ENCODE measurements at regions not wholly inside any gene's neighbourhood (a gene's known extent, or its start where the extent isn't known, plus 50 kb on each side); places are given as distances from the start of the nearest gene placed in this dataset.

GRCh38 chr4:183806341-183806740 is 98.8 kb upstream of the STOX2 start:
- DNase-seq (ENCODE audit: low read depth in 1 of 2, low spot score in 1 of 2) = no peak
- ATAC-seq = no peak
- 79% methylated on average over 10 of the region's 11 CpGs for WGBS (ENCODE audit: missing lambda C conversion rate)
- no peak for FAIRE-seq
- ChIA-PET POLR2A (no interaction called here), CTCF (no interaction called here)
- Histone ChIP-seq H3K4me2 (no peak overlapping the region), H3K4me3 (no peak overlapping the region), H3K9me3 (no peaks in the 10 kb centered on the region; the same call in 2 of the 3 replicates), H3K27ac (no peak overlapping the region), H3K4me1 (no peaks in the 10 kb centered on the region)
- TF ChIP-seq NPAS2 (CRISPR knock-in tag; IDR thresholded peaks at IDR 0.05; ENCODE audit: borderline replicate concordance) (no peak), USF2 (IDR thresholded peaks at IDR 0.05) (no peak), BHLHE40 (IDR thresholded peaks at IDR 0.05; ENCODE audit: low read depth, low read length) (no peak), MAX (IDR thresholded peaks at IDR 0.05) (no peak), JUN (IDR thresholded peaks at IDR 0.05) (no peak), KDM5A (IDR thresholded peaks at IDR 0.05) (no peak), GATA3 (IDR thresholded peaks at IDR 0.05; ENCODE audit: borderline replicate concordance) (no peak), JUNB (IDR thresholded peaks at IDR 0.05) (no peak), ZC3H11A (IDR thresholded peaks at IDR 0.05) (no peak), FOSL2 (IDR thresholded peaks at IDR 0.05) (no peak), FOSL2 (CRISPR knock-in tag; IDR thresholded peaks at IDR 0.05) (no peak), RAD21 (conservative IDR thresholded peaks at IDR 0.05 in 1 of 2, IDR thresholded peaks at IDR 0.05 in 1 of 2) (no peak)

- H3K27ac ChIP-seq = no peak overlapping the region
- H3K4me2 ChIP-seq = no peak overlapping the region
- ATAC-seq (no peak), DNase-seq (ENCODE audit: low read depth in 1 of 2, low spot score in 1 of 2) (no peak), FAIRE-seq (no peak)
- no peak for TF ChIP-seq FOSL2 (IDR thresholded peaks at IDR 0.05)
- TF ChIP-seq FOSL2 (CRISPR knock-in tag; IDR thresholded peaks at IDR 0.05) = no peak
- no peak for TF ChIP-seq CBX8 (IDR thresholded peaks at IDR 0.05)
- no peak for TF ChIP-seq CHD2 (IDR thresholded peaks at IDR 0.05; ENCODE audit: low read length, partially characterized antibody)
- H3K4me1 ChIP-seq = no peaks in the 10 kb centered on the region
- 77% methylated on average over 19 of the region's 19 CpGs for WGBS (ENCODE audit: missing lambda C conversion rate)
- POLR2A ChIA-PET = no interaction called here
- no peak overlapping the region for H3K4me3 ChIP-seq
- CTCF ChIA-PET = no interaction called here
- H3K9me3 ChIP-seq = no peaks in the 10 kb centered on the region; the same call in 2 of the 3 replicates
Measured at GRCh38 chr4:183807420-183808096, 97.5 kb upstream of the STOX2 start.

GRCh38 chr4:183808097-183808456 is 97.0 kb upstream of the STOX2 start:
- Histone ChIP-seq H3K4me2 (no peak overlapping the region), H3K9me3 (no peaks in the 10 kb centered on the region; the same call in 2 of the 3 replicates), H3K4me1 (no peaks in the 10 kb centered on the region), H3K27ac (no peak overlapping the region), H3K4me3 (no peak overlapping the region)
- DNase-seq (ENCODE audit: low read depth in 1 of 2, low spot score in 1 of 2) (no peak), FAIRE-seq (no peak), ATAC-seq (no peak)
- CTCF ChIA-PET = no interaction called here
- 86% methylated on average over 9 of the region's 9 CpGs for WGBS (ENCODE audit: missing lambda C conversion rate)
- POLR2A ChIA-PET = no interaction called here
- TF ChIP-seq NPAS2 (CRISPR knock-in tag; IDR thresholded peaks at IDR 0.05; ENCODE audit: borderline replicate concordance) (no peak), TP53 (CRISPR knock-in tag; IDR thresholded peaks at IDR 0.05) (no peak), GATA3 (IDR thresholded peaks at IDR 0.05; ENCODE audit: borderline replicate concordance) (no peak), CBX8 (IDR thresholded peaks at IDR 0.05) (no peak), PBX3 (IDR thresholded peaks at IDR 0.05) (no peak), EHF (CRISPR knock-in tag; IDR thresholded peaks at IDR 0.05) (no peak), KDM1A (IDR thresholded peaks at IDR 0.05; ENCODE audit: low read depth) (no peak), RNF2 (IDR thresholded peaks at IDR 0.05; ENCODE audit: borderline replicate concordance, low read depth) (no peak), RFX5 (IDR thresholded peaks at IDR 0.05) (no peak), HES2 (IDR thresholded peaks at IDR 0.05) (no peak), PHF8 (IDR thresholded peaks at IDR 0.05; ENCODE audit: borderline replicate concordance, low read depth) (no peak), CHD2 (IDR thresholded peaks at IDR 0.05; ENCODE audit: low read length, partially characterized antibody) (no peak), ZFP36 (IDR thresholded peaks at IDR 0.05; ENCODE audit: borderline replicate concordance, partially characterized antibody) (no peak), HMGXB4 (CRISPR knock-in tag; IDR thresholded peaks at IDR 0.05; ENCODE audit: borderline replicate concordance) (no peak), REST (IDR thresholded peaks at IDR 0.05) (no peak)
